Mesendoderm (in vitro differentiated cells): ENCODE measurements at regions not wholly inside any gene's neighbourhood (a gene's known extent, or its start where the extent isn't known, plus 50 kb on each side); places are given as distances from the start of the nearest gene placed in this dataset.

Experiments used
- DNase-seq: peaks from one replicate; pipeline ENCODE4 v3.0.0; 2013
- H2AK5ac ChIP-seq: 2 replicates; pipeline ENCODE4 v1.6.1; 2013; ENCODE audit warnings: low read length, inconsistent platforms
- H2BK120ac ChIP-seq: 2 replicates; pipeline ENCODE4 v1.6.1; 2013; ENCODE audit warnings: low read depth, mild to moderate bottlenecking, low read length, moderate library complexity, mixed read lengths
- H2BK15ac ChIP-seq: replicated peaks from 2 replicates; pipeline ENCODE4 v1.6.1; 2013; ENCODE audit warnings: low read depth, mild to moderate bottlenecking, moderate library complexity
- H2BK5ac ChIP-seq: 2 replicates; pipeline ENCODE4 v1.6.1; 2013; ENCODE audit warnings: low read length, inconsistent platforms
- H3K18ac ChIP-seq: 2 replicates; pipeline ENCODE4 v1.6.1; 2013; ENCODE audit warnings: mild to moderate bottlenecking, low read length, mixed read lengths
- H3K23ac ChIP-seq: one replicate; pipeline ENCODE4 v1.6.1; 2013; ENCODE audit warnings: low read length
- H3K27ac ChIP-seq: 2 replicates; pipeline ENCODE4 v1.5.1; 2013; ENCODE audit warnings: low read depth, mild to moderate bottlenecking, inconsistent platforms, low read length, moderate library complexity
- H3K27me3 ChIP-seq: 2 replicates; pipeline ENCODE4 v1.6.1; 2013; ENCODE audit warnings: low read length, control low read depth, mild to moderate bottlenecking, inconsistent platforms; ENCODE audit not compliant: insufficient read depth, poor library complexity
- H3K36me3 ChIP-seq: 2 replicates; pipeline ENCODE4 v1.6.1; 2013; ENCODE audit warnings: low read length, inconsistent platforms; ENCODE audit not compliant: control insufficient read depth, insufficient read depth
- H3K4ac ChIP-seq: one replicate; pipeline ENCODE4 v1.6.1; 2013; ENCODE audit warnings: low read depth, mild to moderate bottlenecking, low read length, moderate library complexity
- H3K4me1 ChIP-seq: 2 replicates; pipeline ENCODE4 v1.6.1; 2013; ENCODE audit warnings: low read depth, low read length, inconsistent platforms; ENCODE audit not compliant: control insufficient read depth
- H3K4me2 ChIP-seq: 2 replicates; pipeline ENCODE4 v1.6.1; 2013; ENCODE audit warnings: low read length
- H3K4me3 ChIP-seq: 2 replicates; pipeline ENCODE4 v1.5.1; 2013; ENCODE audit warnings: mild to moderate bottlenecking, low read length
- H3K56ac ChIP-seq: one replicate; pipeline ENCODE4 v1.6.1; 2013; ENCODE audit warnings: low read length
- H3K79me1 ChIP-seq: 2 replicates; pipeline ENCODE4 v1.6.1; 2013; ENCODE audit warnings: low read length, inconsistent platforms
- H3K79me2 ChIP-seq: 2 replicates; pipeline ENCODE4 v1.6.1; 2013; ENCODE audit warnings: mild to moderate bottlenecking, low read length; ENCODE audit not compliant: control insufficient read depth, insufficient read depth
- H3K9ac ChIP-seq: 2 replicates; pipeline ENCODE4 v1.6.1; 2013; ENCODE audit warnings: low read length, inconsistent platforms
- H4K5ac ChIP-seq: one replicate; pipeline ENCODE4 v1.6.1; 2013; ENCODE audit warnings: low read length
- H4K8ac ChIP-seq: one replicate; pipeline ENCODE4 v1.6.1; 2013; ENCODE audit warnings: low read depth, mild to moderate bottlenecking, control low read depth, low read length, moderate library complexity
- WGBS: extraction: QIAGEN DNeasy Blood & Tissue Kit; methylation state at CpG from one replicate; pipeline ENCODE4 v1.1.7; 2013; ENCODE audit warnings: low lambda C conversion rate, missing lambda C conversion rate; ENCODE audit not compliant: insufficient coverage; ENCODE audit errors: extremely low coverage; 5-methylcytosine and 5-hydroxymethylcytosine counted together

DNA sequence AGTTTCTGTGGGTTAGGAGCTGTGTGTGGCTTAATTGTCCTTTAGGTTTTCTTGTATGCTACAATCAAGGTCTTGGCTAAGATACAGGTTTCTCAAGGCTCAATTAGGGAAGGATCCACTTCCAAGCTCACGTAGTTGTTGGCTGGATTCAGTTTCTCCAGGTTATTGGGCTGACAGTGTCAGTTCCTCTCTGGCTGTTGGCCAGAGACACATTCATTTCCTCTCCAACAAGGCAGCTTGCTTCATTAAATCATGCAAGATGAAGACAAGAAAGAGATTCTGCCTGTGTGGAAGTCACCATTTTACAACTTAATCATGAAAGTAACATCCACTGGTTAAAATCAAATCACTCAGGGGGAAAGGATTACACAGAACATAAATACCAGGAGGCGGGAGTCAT is 275.7 kb upstream of the KIF2A start:
- H3K27ac ChIP-seq, result no peak overlapping the region
- H3K4ac ChIP-seq, result no peak overlapping the region
- no peak for DNase-seq
- H4K5ac ChIP-seq, result no peak overlapping the region
- no peak overlapping the region for H2BK120ac ChIP-seq
- H3K4me1 ChIP-seq, result no peaks in the 10 kb centered on the region
- no peak overlapping the region for H3K4me2 ChIP-seq
- H2AK5ac ChIP-seq, result no peak overlapping the region
- no peak overlapping the region for H4K8ac ChIP-seq
- H3K79me2 ChIP-seq, result no peaks in the 10 kb centered on the region
- WGBS, result no CpG with 5 or more reads among the region's 2 CpGs
- no peak overlapping the region for H3K4me3 ChIP-seq
- no peaks in the 10 kb centered on the region for H3K27me3 ChIP-seq
- no peak overlapping the region for H3K56ac ChIP-seq
- H2BK5ac ChIP-seq, result no peak overlapping the region
- no peaks in the 10 kb centered on the region for H3K79me1 ChIP-seq
- H3K18ac ChIP-seq, result no peak overlapping the region
- H3K36me3 ChIP-seq, result no peaks in the 10 kb centered on the region
- no peak overlapping the region for H3K23ac ChIP-seq
- no peak overlapping the region for H2BK15ac ChIP-seq
- H3K9ac ChIP-seq, result no peak overlapping the region

DNA sequence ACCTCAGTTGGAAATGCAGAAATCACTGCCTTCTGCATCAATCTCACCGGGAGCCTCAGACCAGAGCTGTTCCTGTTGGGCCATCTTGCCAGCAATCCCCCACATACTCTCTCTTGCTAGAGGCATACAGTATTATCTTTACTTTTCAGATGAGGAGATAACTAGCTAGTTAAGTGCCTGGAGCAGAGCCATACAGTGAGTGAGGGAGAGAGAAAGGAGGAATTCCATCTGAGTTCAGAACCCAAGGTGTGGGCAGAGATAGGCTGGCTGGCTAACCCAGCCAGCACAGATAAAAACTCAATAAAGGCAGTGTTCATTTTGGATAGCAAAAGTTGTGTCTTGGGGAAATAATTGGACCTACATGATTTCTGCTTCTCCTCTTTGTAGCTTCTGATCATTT is 268.0 kb upstream of the KIF2A start:
- H3K4me2 ChIP-seq, result no peak overlapping the region
- H4K8ac ChIP-seq, result no peak overlapping the region
- H3K36me3 ChIP-seq, result no peaks in the 10 kb centered on the region
- H3K27me3 ChIP-seq, result peaks cover 2% of the 10 kb centered on the region
- H3K23ac ChIP-seq, result no peak overlapping the region
- no peak overlapping the region for H2AK5ac ChIP-seq
- no peak overlapping the region for H2BK120ac ChIP-seq
- H3K18ac ChIP-seq, result no peak overlapping the region
- DNase-seq, result peak; percentile 66
- no peak overlapping the region for H2BK5ac ChIP-seq
- H3K9ac ChIP-seq, result no peak overlapping the region
- H3K4me1 ChIP-seq, result peaks cover 3% of the 10 kb centered on the region
- H3K79me1 ChIP-seq, result no peaks in the 10 kb centered on the region
- H3K79me2 ChIP-seq, result no peaks in the 10 kb centered on the region
- no peak overlapping the region for H2BK15ac ChIP-seq
- H3K4me3 ChIP-seq, result no peak overlapping the region
- no peak overlapping the region for H3K27ac ChIP-seq
- no peak overlapping the region for H3K56ac ChIP-seq
- WGBS, result no CpG with 5 or more reads among the region's 1 CpG
- H3K4ac ChIP-seq, result no peak overlapping the region
- H4K5ac ChIP-seq, result no peak overlapping the region

DNA sequence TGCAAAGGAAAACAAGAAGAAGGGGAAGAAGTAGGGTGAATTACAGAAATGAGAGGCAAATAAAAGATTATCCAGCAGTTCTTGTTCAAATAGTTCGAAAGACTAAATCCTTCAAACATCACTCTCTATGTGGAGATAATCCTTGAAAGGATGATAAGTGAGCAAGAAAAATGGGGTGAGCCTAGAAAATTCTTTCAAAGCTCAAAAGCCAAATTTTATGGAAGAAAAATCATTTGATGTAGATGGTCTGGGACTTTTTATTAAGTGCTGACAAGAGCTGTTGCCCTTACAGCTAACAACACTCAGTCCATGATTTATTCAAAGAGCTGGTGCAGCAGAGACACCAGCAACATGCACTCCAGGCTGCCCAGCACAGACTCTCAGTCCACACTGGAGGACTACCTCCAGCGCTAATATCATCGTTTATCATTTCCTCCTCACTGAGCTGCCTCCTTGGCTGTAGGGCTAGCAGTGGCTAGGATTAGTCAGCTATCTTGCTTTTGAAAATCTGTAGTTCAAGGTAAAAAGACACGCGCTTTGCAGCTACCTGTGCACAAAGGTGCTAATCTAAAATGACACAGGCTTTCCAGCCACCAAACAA is 264.8 kb upstream of the KIF2A start:
- Histone ChIP-seq H2AK5ac (no peak overlapping the region), H2BK15ac (no peak overlapping the region), H3K4me3 (no peak overlapping the region), H3K23ac (no peak overlapping the region), H3K27me3 (peaks cover 2% of the 10 kb centered on the region), H3K36me3 (no peaks in the 10 kb centered on the region), H3K4me1 (peaks cover 5% of the 10 kb centered on the region), H3K79me2 (no peaks in the 10 kb centered on the region), H3K9ac (no peak overlapping the region), H3K79me1 (no peaks in the 10 kb centered on the region), H3K56ac (no peak overlapping the region), H2BK120ac (no peak overlapping the region), H3K4ac (no peak overlapping the region), H3K4me2 (no peak overlapping the region), H3K18ac (no peak overlapping the region), H2BK5ac (no peak overlapping the region), H4K8ac (no peak overlapping the region), H4K5ac (no peak overlapping the region), H3K27ac (no peak overlapping the region)
- no CpG with 5 or more reads among the region's 5 CpGs for WGBS
- no peak for DNase-seq

DNA sequence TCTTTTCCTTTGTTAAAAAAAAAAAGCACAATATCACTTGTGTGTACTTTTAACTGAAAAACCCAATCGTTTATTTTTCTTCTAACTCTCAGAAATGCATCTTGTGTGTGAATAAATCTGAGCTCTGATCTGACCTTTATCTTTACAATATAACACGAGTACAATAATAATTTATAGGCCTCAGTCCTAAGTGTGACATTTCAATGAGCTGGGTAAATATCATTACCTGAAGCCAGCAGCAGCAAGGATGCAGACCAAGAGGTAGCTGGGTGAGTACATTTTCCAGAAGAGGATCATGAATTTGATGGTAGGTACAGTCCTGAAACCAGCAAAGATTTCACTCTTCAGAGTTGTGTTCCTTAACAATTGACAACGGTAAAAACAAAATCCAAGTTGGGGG is 264.0 kb upstream of the KIF2A start:
- Histone ChIP-seq H3K9ac (no peak overlapping the region), H3K79me2 (no peaks in the 10 kb centered on the region), H4K5ac (no peak overlapping the region), H2BK5ac (no peak overlapping the region), H3K4me3 (no peak overlapping the region), H3K27me3 (peaks cover 2% of the 10 kb centered on the region), H3K27ac (no peak overlapping the region), H3K56ac (no peak overlapping the region), H2BK15ac (no peak overlapping the region), H4K8ac (no peak overlapping the region), H3K18ac (no peak overlapping the region), H3K4me2 (no peak overlapping the region), H3K79me1 (no peaks in the 10 kb centered on the region), H3K4me1 (peaks cover 5% of the 10 kb centered on the region), H3K4ac (no peak overlapping the region), H3K23ac (no peak overlapping the region), H3K36me3 (no peaks in the 10 kb centered on the region), H2BK120ac (no peak overlapping the region), H2AK5ac (no peak overlapping the region)
- WGBS, result no CpG with 5 or more reads among the region's 3 CpGs
- no peak for DNase-seq

DNA sequence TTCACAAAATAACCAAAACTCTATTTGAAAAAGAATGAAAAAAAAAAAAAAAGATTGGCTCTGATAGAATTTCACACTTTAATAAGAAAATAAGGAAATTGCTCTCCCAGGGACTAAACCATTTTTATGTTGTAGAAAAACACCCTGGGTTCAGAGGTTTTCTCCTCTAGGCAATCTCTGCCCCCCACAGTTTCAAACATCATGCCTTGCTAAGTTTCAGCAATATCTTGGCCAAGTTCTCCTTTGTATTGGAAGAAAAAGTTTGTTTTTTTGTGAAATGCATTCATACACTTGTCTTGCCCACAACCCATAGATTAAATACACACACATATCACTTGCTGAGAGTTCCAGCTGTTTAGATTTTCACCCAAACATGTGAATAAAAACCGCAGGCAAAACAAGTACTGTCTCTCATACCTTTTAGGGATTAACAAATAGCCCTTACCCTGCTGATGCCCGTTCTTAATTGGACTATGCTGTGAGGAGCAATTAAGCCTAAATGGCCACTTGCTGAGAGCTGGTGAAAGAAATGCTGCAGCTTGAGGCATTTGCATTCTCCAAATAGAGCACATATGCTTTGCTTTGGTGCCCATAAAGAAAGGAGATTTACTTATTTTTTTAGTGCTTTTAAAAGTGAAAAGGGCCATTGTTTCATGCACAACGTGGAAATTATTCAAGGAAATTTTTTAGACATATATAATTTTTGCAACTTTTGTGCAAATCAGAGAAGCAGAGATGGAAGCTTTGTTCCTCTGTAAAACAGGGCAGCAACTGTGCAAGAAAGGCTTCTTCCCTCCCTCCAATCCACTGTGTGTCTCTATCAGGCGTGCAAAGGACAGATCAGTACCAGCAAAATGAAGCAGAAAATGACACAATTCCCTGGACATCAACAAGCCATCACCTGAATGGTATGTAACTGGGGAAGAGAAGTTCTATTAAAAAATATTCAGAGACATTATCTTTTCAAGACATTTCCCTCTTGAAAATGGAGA is 262.4 kb upstream of the KIF2A start:
- Histone ChIP-seq H2BK15ac (no peak overlapping the region), H3K4me2 (no peak overlapping the region), H3K23ac (no peak overlapping the region), H4K8ac (no peak overlapping the region), H3K79me2 (no peaks in the 10 kb centered on the region), H3K9ac (no peak overlapping the region), H2AK5ac (no peak overlapping the region), H3K27ac (no peak overlapping the region), H2BK120ac (no peak overlapping the region), H2BK5ac (no peak overlapping the region), H3K36me3 (no peaks in the 10 kb centered on the region), H3K79me1 (no peaks in the 10 kb centered on the region), H3K27me3 (peaks cover 2% of the 10 kb centered on the region), H3K4me3 (no peak overlapping the region), H3K4me1 (peaks cover 5% of the 10 kb centered on the region), H3K4ac (no peak overlapping the region), H3K56ac (no peak overlapping the region), H3K18ac (no peak overlapping the region), H4K5ac (no peak overlapping the region)
- DNase-seq, result peak; percentile 92
- no CpG with 5 or more reads among the region's 4 CpGs for whole genome bisulfite sequencing
